Adrenal gland (tissue), 5 donors: ENCODE measurements at regions not wholly inside any gene's neighbourhood (a gene's known extent, or its start where the extent isn't known, plus 50 kb on each side); places are given as distances from the start of the nearest gene placed in this dataset.

Source experiments
- POLR2A ChIP-seq, 2 donors: fragments of 450-650 bp; IDR thresholded peaks; one replicate each; pipeline ENCODE4 v1.6.1; 2017; ENCODE audit warnings: antibody characterized with exemption in 2 of 2, mild to moderate bottlenecking in 2 of 2, moderate library complexity in 1 of 2
- TF ChIP-seq, protein P1 (sequence below), 6 experiments: fragments of 450-650 bp in 4 of 6; fragments of 200-600 bp in 2 of 6; sonication (generic) in 1 of 6; IDR thresholded peaks; 1 replicate in 5 of 6; 2 replicates in 1 of 6; pipeline versions ENCODE4 v1.5.1 to v1.8.0; 2016 to 2021; ENCODE audit warnings: antibody characterized with exemption in 6 of 6, mild to moderate bottlenecking in 2 of 6, moderate library complexity in 1 of 6
- donor health status: DM: no; HTN: no; CAD: no.

DNA sequence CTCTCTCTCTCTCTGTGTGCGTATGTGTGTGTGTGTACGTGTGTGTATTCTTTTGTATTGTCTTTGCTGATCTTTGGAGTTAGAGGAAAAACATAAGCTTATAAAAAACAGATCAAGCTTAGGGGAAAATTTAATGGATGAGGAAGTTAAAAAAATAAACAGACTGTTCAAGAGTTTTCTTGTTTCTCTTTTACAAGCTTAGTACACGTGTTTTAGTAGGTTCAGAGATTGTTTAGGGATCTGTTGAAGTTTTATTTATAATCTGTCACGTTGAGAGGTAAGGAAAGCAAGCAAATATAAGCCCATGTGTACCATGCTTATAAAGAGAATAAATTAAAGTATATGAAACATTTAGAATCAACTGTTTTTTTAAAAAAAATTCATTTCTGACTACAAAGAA, 1470.3 kb upstream of the NUDT12 start:
- TF ChIP-seq, protein P1, sequence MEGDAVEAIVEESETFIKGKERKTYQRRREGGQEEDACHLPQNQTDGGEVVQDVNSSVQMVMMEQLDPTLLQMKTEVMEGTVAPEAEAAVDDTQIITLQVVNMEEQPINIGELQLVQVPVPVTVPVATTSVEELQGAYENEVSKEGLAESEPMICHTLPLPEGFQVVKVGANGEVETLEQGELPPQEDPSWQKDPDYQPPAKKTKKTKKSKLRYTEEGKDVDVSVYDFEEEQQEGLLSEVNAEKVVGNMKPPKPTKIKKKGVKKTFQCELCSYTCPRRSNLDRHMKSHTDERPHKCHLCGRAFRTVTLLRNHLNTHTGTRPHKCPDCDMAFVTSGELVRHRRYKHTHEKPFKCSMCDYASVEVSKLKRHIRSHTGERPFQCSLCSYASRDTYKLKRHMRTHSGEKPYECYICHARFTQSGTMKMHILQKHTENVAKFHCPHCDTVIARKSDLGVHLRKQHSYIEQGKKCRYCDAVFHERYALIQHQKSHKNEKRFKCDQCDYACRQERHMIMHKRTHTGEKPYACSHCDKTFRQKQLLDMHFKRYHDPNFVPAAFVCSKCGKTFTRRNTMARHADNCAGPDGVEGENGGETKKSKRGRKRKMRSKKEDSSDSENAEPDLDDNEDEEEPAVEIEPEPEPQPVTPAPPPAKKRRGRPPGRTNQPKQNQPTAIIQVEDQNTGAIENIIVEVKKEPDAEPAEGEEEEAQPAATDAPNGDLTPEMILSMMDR (IDR thresholded peaks at IDR 0.05), result no peak
- TF ChIP-seq POLR2A (IDR thresholded peaks at IDR 0.05), result no peak
